Ishikawa (cell line): ENCODE measurements at regions not wholly inside any gene's neighbourhood (a gene's known extent, or its start where the extent isn't known, plus 50 kb on each side); places are given as distances from the start of the nearest gene placed in this dataset.

Experiments used
- CEBPB ChIP-seq: IDR thresholded peaks from 2 replicates; pipeline ENCODE4 v1.6.1; 2012
- CREB1 ChIP-seq: IDR thresholded peaks from 2 replicates; pipeline ENCODE4 v1.6.1; 2012; ENCODE audit warnings: low read depth
- EGR1 ChIP-seq: IDR thresholded peaks from 2 replicates; pipeline ENCODE4 v1.6.1; 2012
- EP300 ChIP-seq: IDR thresholded peaks from 2 replicates; pipeline ENCODE4 v1.6.1; 2012; ENCODE audit warnings: borderline replicate concordance
- FOXM1 ChIP-seq: IDR thresholded peaks from 2 replicates; pipeline ENCODE4 v1.6.1; 2012; ENCODE audit warnings: low read depth, borderline replicate concordance
- MAX ChIP-seq: IDR thresholded peaks from 2 replicates; pipeline ENCODE4 v1.6.1; 2012
- NFIC ChIP-seq: IDR thresholded peaks from 2 replicates; pipeline ENCODE4 v1.6.1; 2012
- RAD21 ChIP-seq: IDR thresholded peaks from 2 replicates; pipeline ENCODE4 v1.6.1; 2012; ENCODE audit warnings: low read depth
- REST ChIP-seq: IDR thresholded peaks from 2 replicates; pipeline ENCODE4 v1.6.1; 2012; ENCODE audit warnings: low read depth, mild to moderate bottlenecking
- TAF1 ChIP-seq: IDR thresholded peaks from 2 replicates; pipeline ENCODE4 v1.6.1; 2012; ENCODE audit warnings: low read depth, mild to moderate bottlenecking
- TCF12 ChIP-seq: IDR thresholded peaks from 2 replicates; pipeline ENCODE4 v1.6.1; 2012; ENCODE audit warnings: low read depth
- TEAD4 ChIP-seq: IDR thresholded peaks from 2 replicates; pipeline ENCODE4 v1.6.1; 2012
- USF1 ChIP-seq: IDR thresholded peaks from 2 replicates; pipeline ENCODE4 v1.6.1; 2012
- YY1 ChIP-seq: IDR thresholded peaks from 2 replicates; pipeline ENCODE4 v1.6.1; 2012; ENCODE audit warnings: low read depth
- ZBTB7A ChIP-seq: IDR thresholded peaks from 2 replicates; pipeline ENCODE4 v1.6.1; 2012; ENCODE audit warnings: low read depth

- no peak for TF ChIP-seq YY1
- TF ChIP-seq USF1: no peak
- TF ChIP-seq CREB1: no peak
- no peak for TF ChIP-seq TCF12
Observed at GRCh38 chr2:67798541-67799160, 264.2 kb downstream of the C1D start.

GRCh38 chr2:67799886-67800285 lies 262.9 kb downstream of the C1D start:
- TF ChIP-seq NFIC (no peak), EP300 (no peak), RAD21 (no peak), CEBPB (no peak), TCF12 (no peak), TAF1 (no peak), ZBTB7A (no peak), USF1 (no peak), YY1 (no peak), TEAD4 (no peak), FOXM1 (no peak), CREB1 (no peak), EGR1 (no peak), REST (no peak), MAX (no peak)

- TF ChIP-seq ZBTB7A (no peak), NFIC (no peak), MAX (no peak), TEAD4 (no peak), CREB1 (no peak)
Observed at GRCh38 chr2:67802291-67802690, 260.5 kb downstream of the C1D start.

GRCh38 chr2:67802824-67803223 lies 260.0 kb downstream of the C1D start:
- TF ChIP-seq RAD21: no peak
- TF ChIP-seq FOXM1: no peak
- TF ChIP-seq ZBTB7A: no peak
- no peak for TF ChIP-seq EGR1
- TF ChIP-seq EP300: no peak
- no peak for TF ChIP-seq CEBPB
- no peak for TF ChIP-seq TAF1
- no peak for TF ChIP-seq TEAD4
- TF ChIP-seq CREB1: no peak
- no peak for TF ChIP-seq USF1
- TF ChIP-seq TCF12: no peak
- TF ChIP-seq NFIC: no peak
- TF ChIP-seq YY1: no peak
- TF ChIP-seq REST: no peak
- TF ChIP-seq MAX: no peak

GRCh38 chr2:67806816-67807215 lies 256.0 kb downstream of the C1D start:
- TF ChIP-seq ZBTB7A (no peak), EP300 (no peak), TEAD4 (no peak), CEBPB (no peak), FOXM1 (no peak), MAX (no peak), TAF1 (no peak), RAD21 (no peak), USF1 (no peak), REST (no peak), YY1 (no peak), EGR1 (no peak), TCF12 (no peak), NFIC (no peak), CREB1 (no peak)
